Peyer's patch (tissue), 4 donors: ENCODE measurements at regions not wholly inside any gene's neighbourhood (a gene's known extent, or its start where the extent isn't known, plus 50 kb on each side); places are given as distances from the start of the nearest gene placed in this dataset.

Experiments
- DNase-seq, 3 donors: peaks; one replicate each; pipeline ENCODE4 v3.0.0-alpha.2; 2017 to 2019
- H3K27ac ChIP-seq, 4 donors: fragments of 200-600 bp; sonication (generic); one replicate each; pipeline ENCODE4 v1.5.1; 2016 to 2019
- H3K27me3 ChIP-seq, 2 donors: fragments of 200-600 bp; sonication (generic); one replicate each; pipeline ENCODE4 v1.5.1; 2019
- H3K36me3 ChIP-seq, 3 donors: fragments of 200-600 bp; sonication (generic); one replicate each; pipeline ENCODE4 v1.5.1; 2016 to 2019
- H3K4me1 ChIP-seq, 4 donors: fragments of 200-600 bp; sonication (generic); one replicate each; pipeline ENCODE4 v1.5.1; 2016 to 2019
- H3K4me3 ChIP-seq, 4 donors: fragments of 200-600 bp; sonication (generic); 1 replicate in 3 of 4; 2 replicates in 1 of 4; pipeline ENCODE4 v1.5.1; 2016 to 2019; ENCODE audit warnings: mild to moderate bottlenecking in 1 of 4
- H3K9me3 ChIP-seq, 4 donors: fragments of 200-600 bp; sonication (generic); one replicate each; pipeline ENCODE4 v1.5.1; 2016 to 2019; ENCODE audit warnings: mild to moderate bottlenecking in 1 of 4
- POLR2A ChIP-seq, 2 donors: fragments of 450-650 bp; IDR thresholded peaks; one replicate each; pipeline ENCODE4 v1.5.1; 2017; ENCODE audit warnings: antibody characterized with exemption in 2 of 2, mild to moderate bottlenecking in 2 of 2, moderate library complexity in 2 of 2
- TF ChIP-seq, protein P1 (sequence below), 6 experiments: fragments of 450-650 bp in 4 of 6; fragments of 200-600 bp in 2 of 6; sonication (generic) in 1 of 6; IDR thresholded peaks; one replicate each; pipeline ENCODE4 v1.5.1; 2017 to 2019; ENCODE audit warnings: antibody characterized with exemption in 6 of 6, mild to moderate bottlenecking in 3 of 6, moderate library complexity in 1 of 6

DNA sequence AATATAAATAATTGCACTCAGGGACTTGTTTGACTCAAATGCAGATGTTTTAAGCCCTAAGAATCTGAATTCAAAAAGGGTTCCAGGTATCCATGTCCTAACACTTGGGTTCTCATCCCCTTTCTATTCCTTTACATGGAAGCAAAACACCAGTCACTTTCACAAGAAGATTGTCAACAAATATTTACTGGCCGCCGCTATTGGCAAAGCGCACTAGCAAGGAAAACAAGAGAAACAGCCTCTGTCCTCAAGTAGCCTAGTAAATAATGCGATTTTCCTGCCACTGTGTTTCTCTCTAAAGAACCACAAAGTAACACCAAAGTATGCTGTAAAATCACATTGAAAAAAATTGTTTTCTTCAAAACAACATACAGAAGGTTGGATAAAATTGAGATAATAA is 66.7 kb upstream of the EZH2 start:
- H3K9me3 ChIP-seq: no peaks in the 10 kb centered on the region
- no peaks in the 10 kb centered on the region for H3K4me1 ChIP-seq
- H3K36me3 ChIP-seq: no peaks in the 10 kb centered on the region
- no peak overlapping the region for H3K27ac ChIP-seq
- DNase-seq: no peak
- TF ChIP-seq, protein P1, sequence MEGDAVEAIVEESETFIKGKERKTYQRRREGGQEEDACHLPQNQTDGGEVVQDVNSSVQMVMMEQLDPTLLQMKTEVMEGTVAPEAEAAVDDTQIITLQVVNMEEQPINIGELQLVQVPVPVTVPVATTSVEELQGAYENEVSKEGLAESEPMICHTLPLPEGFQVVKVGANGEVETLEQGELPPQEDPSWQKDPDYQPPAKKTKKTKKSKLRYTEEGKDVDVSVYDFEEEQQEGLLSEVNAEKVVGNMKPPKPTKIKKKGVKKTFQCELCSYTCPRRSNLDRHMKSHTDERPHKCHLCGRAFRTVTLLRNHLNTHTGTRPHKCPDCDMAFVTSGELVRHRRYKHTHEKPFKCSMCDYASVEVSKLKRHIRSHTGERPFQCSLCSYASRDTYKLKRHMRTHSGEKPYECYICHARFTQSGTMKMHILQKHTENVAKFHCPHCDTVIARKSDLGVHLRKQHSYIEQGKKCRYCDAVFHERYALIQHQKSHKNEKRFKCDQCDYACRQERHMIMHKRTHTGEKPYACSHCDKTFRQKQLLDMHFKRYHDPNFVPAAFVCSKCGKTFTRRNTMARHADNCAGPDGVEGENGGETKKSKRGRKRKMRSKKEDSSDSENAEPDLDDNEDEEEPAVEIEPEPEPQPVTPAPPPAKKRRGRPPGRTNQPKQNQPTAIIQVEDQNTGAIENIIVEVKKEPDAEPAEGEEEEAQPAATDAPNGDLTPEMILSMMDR (IDR thresholded peaks at IDR 0.05): no peak
- no peaks in the 10 kb centered on the region for H3K27me3 ChIP-seq
- H3K4me3 ChIP-seq: no peak overlapping the region

DNA sequence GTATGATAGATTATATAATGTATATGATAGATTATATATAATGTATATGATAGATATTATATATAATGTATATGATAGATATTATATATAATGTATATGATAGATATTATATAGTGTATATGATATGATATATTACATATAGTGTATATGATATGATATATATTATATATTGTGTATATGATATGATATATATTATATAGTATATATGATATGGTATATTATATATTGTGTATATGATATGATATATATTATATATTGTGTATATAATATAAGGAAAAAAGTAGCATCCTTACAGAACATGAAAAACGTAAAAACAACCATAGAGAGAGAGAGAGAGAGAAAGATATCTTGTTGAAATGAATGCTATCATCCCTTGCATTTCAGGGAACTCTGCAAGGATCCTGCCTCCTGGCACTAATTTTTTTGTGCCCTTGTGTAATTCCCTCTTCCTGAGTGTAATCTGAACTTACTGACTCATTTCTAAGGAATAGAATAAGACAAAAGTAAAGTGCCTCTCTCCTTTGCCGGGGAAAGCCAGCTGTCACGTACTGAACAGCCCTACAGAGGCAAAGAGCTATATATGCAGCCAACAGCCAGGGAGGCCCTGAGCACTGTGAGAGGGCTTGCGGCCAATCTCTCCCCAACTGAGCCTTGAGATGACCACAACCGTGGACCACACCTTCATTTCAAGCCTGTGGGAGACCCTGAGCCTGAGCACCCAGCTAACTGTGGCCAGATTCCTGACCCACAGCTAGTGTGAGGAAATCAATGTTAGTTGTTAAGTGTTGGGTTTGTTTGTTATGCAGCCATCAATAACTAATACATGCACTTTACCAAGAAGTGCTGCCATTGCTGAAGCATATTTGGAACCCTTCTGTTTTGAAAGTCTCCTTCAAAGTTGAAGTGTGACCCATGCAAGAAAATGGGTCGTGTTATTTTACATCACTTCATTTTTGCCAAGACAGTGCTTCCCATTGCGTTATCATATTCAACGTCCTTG is 61.1 kb upstream of the EZH2 start:
- Histone ChIP-seq H3K9me3 (no peaks in the 10 kb centered on the region), H3K27me3 (no peaks in the 10 kb centered on the region), H3K4me1 (peaks cover 0 to 5% (median 0%) of the 10 kb centered on the region in 4 donors), H3K36me3 (no peaks in the 10 kb centered on the region), H3K4me3 (no peak overlapping the region), H3K27ac (no peak overlapping the region)
- TF ChIP-seq, protein P1 (IDR thresholded peaks at IDR 0.05): no peak
- no peak for TF ChIP-seq POLR2A (IDR thresholded peaks at IDR 0.05)
- no peak for DNase-seq

DNA sequence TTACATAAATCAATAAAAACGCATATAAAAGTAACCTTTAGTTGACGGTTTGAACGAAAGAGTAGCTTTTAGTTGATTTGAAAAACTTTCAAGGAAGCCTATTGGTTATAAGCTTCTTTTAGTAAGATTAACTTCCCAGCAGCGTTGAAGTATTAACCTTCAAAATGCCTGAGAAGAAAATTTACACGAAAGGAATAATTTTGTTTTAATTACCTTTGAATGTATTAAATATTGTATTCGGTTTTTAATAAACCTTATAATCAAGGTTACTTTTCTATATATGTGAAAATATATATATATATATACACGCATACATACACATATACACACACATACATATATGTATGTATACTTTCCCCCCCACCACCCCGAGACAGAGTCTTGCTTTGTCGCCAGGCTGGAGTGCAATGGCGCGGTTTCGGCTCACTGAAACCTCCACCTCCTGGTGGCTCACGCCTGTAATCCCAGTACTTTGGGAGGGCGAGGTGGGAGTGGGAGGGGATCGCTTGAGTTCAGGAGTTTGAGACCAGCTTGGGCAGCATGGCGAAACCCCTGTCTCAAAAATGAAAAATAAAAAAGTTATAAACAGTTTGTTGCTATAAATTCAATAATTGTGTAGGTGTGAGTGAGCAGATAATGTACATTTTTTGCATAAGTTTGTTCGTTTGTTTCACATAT is 57.6 kb upstream of the EZH2 start:
- Histone ChIP-seq H3K9me3 (no peaks in the 10 kb centered on the region), H3K4me1 (peaks cover 0 to 5% (median 0%) of the 10 kb centered on the region in 4 donors), H3K27me3 (no peaks in the 10 kb centered on the region), H3K36me3 (no peaks in the 10 kb centered on the region), H3K27ac (peak overlapping the region; percentile 84 to 90 (median 86)), H3K4me3 (peak overlapping the region; percentile 66 to 91 (median 71))
- no peak for TF ChIP-seq POLR2A (IDR thresholded peaks at IDR 0.05)
- TF ChIP-seq, protein P1 (IDR thresholded peaks at IDR 0.05): peak in 5 of 6 experiments; percentile 23 to 58 (median 50)
- DNase-seq: peak; percentile 66 to 77 (median 67)

DNA sequence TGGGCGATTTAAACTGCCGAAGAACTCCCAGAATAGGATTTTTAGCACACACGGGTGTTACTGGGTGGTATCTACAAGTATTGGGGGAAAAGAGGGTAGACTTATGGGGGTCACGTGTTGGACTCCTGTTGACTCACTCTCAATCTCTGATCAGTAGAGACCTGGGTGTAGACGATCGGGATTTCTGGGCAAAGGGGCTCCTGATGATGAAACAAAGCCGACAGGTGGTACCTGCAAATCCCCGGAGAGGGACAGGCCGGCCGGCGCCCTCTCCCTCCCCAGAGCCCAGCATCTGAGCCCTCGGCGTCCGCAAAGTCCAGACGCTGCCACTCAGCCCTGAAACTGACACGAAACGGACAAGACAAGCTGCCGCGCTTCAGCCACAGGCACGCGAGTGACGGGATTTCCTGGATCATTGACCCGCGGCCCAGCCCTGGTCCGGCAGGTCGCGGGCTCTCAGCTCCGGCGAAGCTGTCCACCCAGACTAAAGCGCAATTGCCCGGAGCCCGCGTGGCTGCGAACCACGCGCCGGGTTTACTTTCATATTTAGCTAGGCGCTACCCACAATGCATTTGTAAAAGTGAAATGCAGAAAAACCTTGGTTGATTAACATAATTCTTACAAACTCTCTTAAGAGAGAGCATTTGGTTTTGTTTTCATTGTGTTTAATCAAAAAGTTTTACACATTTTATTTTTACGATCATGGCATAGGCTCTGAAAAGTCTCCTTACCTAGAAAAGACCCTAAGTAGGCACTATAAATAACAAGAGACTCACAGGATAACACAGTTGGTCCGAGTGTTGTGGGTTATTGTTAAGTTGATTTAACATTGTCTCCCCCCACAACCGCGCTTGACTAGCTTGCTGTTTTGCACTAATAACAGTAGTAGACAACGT is 56.9 kb upstream of the EZH2 start:
- TF ChIP-seq POLR2A (IDR thresholded peaks at IDR 0.05): peak in 1 of 2 donors; percentile 10
- TF ChIP-seq, protein P1 (IDR thresholded peaks at IDR 0.05): no peak
- Histone ChIP-seq H3K9me3 (no peaks in the 10 kb centered on the region), H3K27ac (peak overlapping the region; percentile 84 to 90 (median 86)), H3K27me3 (no peaks in the 10 kb centered on the region), H3K4me3 (peak overlapping the region; percentile 66 to 91 (median 71)), H3K36me3 (no peaks in the 10 kb centered on the region), H3K4me1 (peaks cover 0 to 5% (median 0%) of the 10 kb centered on the region in 4 donors)
- peak; percentile 75 to 91 (median 85) for DNase-seq

DNA sequence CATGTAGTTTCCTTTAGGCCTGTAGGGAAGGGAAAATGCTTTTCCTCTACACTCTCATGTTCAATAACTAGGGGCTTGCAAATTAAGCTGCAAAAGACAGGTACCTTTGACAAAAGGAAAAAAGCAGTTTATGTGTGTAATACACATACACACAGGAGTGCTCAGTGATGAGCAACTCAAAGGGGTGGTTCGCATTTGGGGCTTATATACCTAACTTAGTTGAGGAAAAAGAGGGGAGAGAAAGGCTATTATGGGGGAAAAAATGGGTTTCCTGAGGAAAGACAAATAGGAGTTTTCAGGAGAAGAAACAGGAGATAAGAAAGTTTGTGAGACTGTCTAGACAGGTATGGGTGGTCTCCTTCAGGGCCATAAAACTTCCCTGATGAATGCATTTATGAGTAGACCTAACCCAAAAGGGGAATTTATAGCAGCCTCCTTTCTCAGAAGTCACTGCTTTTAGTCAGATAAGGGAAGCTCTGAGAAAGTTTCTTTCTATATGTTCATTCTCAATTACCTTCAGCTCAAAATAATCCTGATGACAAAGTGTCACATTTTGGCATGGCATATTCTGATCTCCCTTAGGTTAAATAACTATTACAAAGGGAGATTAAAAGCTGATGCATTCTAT is 55.2 kb upstream of the EZH2 start:
- no peak overlapping the region for H3K27ac ChIP-seq
- H3K4me3 ChIP-seq: no peak overlapping the region
- no peaks in the 10 kb centered on the region for H3K36me3 ChIP-seq
- TF ChIP-seq, protein P1 (IDR thresholded peaks at IDR 0.05): no peak
- TF ChIP-seq POLR2A (IDR thresholded peaks at IDR 0.05): no peak
- DNase-seq: no peak
- H3K4me1 ChIP-seq: peaks cover 0 to 5% (median 0%) of the 10 kb centered on the region in 4 donors
- H3K27me3 ChIP-seq: no peaks in the 10 kb centered on the region
- H3K9me3 ChIP-seq: no peaks in the 10 kb centered on the region
